Lung (tissue), 11 donors: ENCODE measurements at regions not wholly inside any gene's neighbourhood (a gene's known extent, or its start where the extent isn't known, plus 50 kb on each side); places are given as distances from the start of the nearest gene placed in this dataset.

ENCODE experiments used
- ATAC-seq: fragments of 200-7000 bp; cut with Tn5 transposase; one replicate; pipeline ENCODE4 v1.9.1; 2020; ENCODE audit warnings: moderate number of reproducible peaks; ENCODE audit not compliant: insufficient read depth, low FRiP score
- DNase-seq, 3 donors: peaks; one replicate each; pipeline ENCODE4 v3.0.0-alpha.2; 2013 to 2017
- H3K27ac ChIP-seq, 2 donors: one replicate each; pipeline ENCODE4 v1.5.1; 2013; ENCODE audit warnings: mild to moderate bottlenecking in 2 of 2, moderate library complexity in 2 of 2, control low read depth in 1 of 2, inconsistent platforms in 1 of 2, low read depth in 1 of 2, low read length in 1 of 2
- H3K27me3 ChIP-seq, 3 donors: one replicate each; pipeline ENCODE4 v1.5.1; 2013; ENCODE audit warnings: low read length in 2 of 3; ENCODE audit not compliant: control insufficient read depth in 3 of 3, insufficient read depth in 3 of 3
- H3K36me3 ChIP-seq, 4 donors: one replicate each; pipeline ENCODE4 v1.5.1; 2013; ENCODE audit warnings: low read length in 4 of 4, mild to moderate bottlenecking in 1 of 4, moderate library complexity in 1 of 4; ENCODE audit not compliant: control insufficient read depth in 4 of 4, insufficient read depth in 4 of 4
- H3K4me1 ChIP-seq, 5 donors: one replicate each; pipeline ENCODE4 v1.5.1; 2013; ENCODE audit warnings: low read length in 5 of 5, mild to moderate bottlenecking in 2 of 5, moderate library complexity in 1 of 5; ENCODE audit not compliant: control insufficient read depth in 5 of 5, insufficient read depth in 5 of 5
- H3K4me3 ChIP-seq: one replicate; pipeline ENCODE4 v1.5.1; 2013; ENCODE audit warnings: mild to moderate bottlenecking, control low read depth, moderate library complexity
- H3K9ac ChIP-seq, 2 donors: one replicate each; pipeline ENCODE4 v1.5.1; 2013; ENCODE audit warnings: low read length in 2 of 2, control low read depth in 1 of 2; ENCODE audit not compliant: insufficient read depth in 1 of 2
- H3K9me3 ChIP-seq, 4 donors: one replicate each; pipeline ENCODE4 v1.5.1; 2013; ENCODE audit warnings: low read length in 3 of 4, mild to moderate bottlenecking in 1 of 4, moderate library complexity in 1 of 4; ENCODE audit not compliant: control insufficient read depth in 4 of 4, insufficient read depth in 3 of 4
- CTCF ChIP-seq: IDR thresholded peaks from 2 replicates; pipeline ENCODE4 v1.5.1; 2012; ENCODE audit warnings: mild to moderate bottlenecking; ENCODE audit errors: control extremely low read depth, extremely low read depth
- WGBS, 2 donors: extraction: QIAGEN DNeasy Blood & Tissue Kit; methylation state at CpG; one replicate each; pipeline ENCODE4 v1.1.7; 2013; 5-methylcytosine and 5-hydroxymethylcytosine counted together
- donor health status: control.
- donor health status: control.
- donor health status: Bipolar disorder and iron deficiency.
- donor health status: healthy.
- donor health status: DM: yes; HTN: yes; CAD: no.

GRCh38 chr15:62793752-62794144 is 248.8 kb upstream of the TPM1 start:
- WGBS, 2 donors = 75 to 84% methylated on average over 5 of the region's 5 CpGs
- TF ChIP-seq CTCF = no peak
- no peak overlapping the region for H3K4me3 ChIP-seq
- no peaks in the 10 kb centered on the region for H3K36me3 ChIP-seq
- ATAC-seq (no peak), DNase-seq (peak in 2 of 3 donors; percentile 16 to 28)
- H3K9me3 ChIP-seq = no peaks in the 10 kb centered on the region
- peaks cover 0 to 5% (median 0%) of the 10 kb centered on the region in 5 donors for H3K4me1 ChIP-seq
- no peak overlapping the region for H3K9ac ChIP-seq
- no peaks in the 10 kb centered on the region for H3K27me3 ChIP-seq
- H3K27ac ChIP-seq = no peak overlapping the region

- no peaks in the 10 kb centered on the region for H3K27me3 ChIP-seq
- no peak overlapping the region for H3K4me3 ChIP-seq
- no peaks in the 10 kb centered on the region for H3K9me3 ChIP-seq
- 90 to 93% methylated on average over 13 of the region's 13 CpGs for WGBS, 2 donors
- peaks cover 0 to 5% (median 0%) of the 10 kb centered on the region in 5 donors for H3K4me1 ChIP-seq
- ATAC-seq (no peak), DNase-seq (no peak)
- no peak overlapping the region for H3K9ac ChIP-seq
- no peak overlapping the region for H3K27ac ChIP-seq
- TF ChIP-seq CTCF = no peak
- H3K36me3 ChIP-seq = no peaks in the 10 kb centered on the region
These were observed 247.4 kb upstream of the TPM1 start for GRCh38 chr15:62795171-62795570.

- no peak overlapping the region for H3K27ac ChIP-seq
- no peak for ATAC-seq
- H3K9ac ChIP-seq = no peak overlapping the region
- H3K4me1 ChIP-seq = peaks cover 0 to 5% (median 0%) of the 10 kb centered on the region in 5 donors
- no peak for DNase-seq
- H3K9me3 ChIP-seq = no peaks in the 10 kb centered on the region
- no peak for TF ChIP-seq CTCF
- no peak overlapping the region for H3K4me3 ChIP-seq
- WGBS, 2 donors = 94 to 95% methylated on average over 20 of the region's 20 CpGs
- peaks cover 0 to 3% (median 3%) of the 10 kb centered on the region in 4 donors for H3K36me3 ChIP-seq
- H3K27me3 ChIP-seq = no peaks in the 10 kb centered on the region
These were observed 246.5 kb upstream of the TPM1 start for GRCh38 chr15:62795700-62796695.
